ENCODE measurements at regions not wholly inside any gene's neighbourhood (a gene's known extent, or its start where the extent isn't known, plus 50 kb on each side); places are given as distances from the start of the nearest gene placed in this dataset.
A peak's percentile ranks its signal among the peaks of the same experiment; 100 is the strongest.

DNA sequence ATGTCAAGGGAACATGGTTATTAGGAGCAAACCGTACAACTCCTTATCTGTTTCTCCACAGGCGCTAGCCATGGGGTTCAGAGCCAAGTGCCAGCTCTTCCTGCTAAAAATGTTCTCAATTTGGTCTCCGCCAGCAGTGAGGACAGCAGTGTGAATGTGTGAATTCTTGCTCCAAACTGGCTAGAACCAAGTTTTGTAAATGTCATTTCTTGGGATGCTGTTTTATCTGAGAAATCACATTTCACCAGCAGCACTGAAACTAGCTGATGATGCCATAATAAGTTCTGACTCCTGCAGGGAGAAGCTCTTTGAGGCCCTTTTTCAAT, 140.6 kb upstream of the LGALSL start:
- Histone ChIP-seq H3K9me3 (ENCODE audit: control insufficient read depth in 4 of 4, insufficient read depth in 3 of 4, low read length in 3 of 4) (no peaks in the 10 kb centered on the region), H3K9ac (ENCODE audit: insufficient read depth in 1 of 2, low read length in 2 of 2) (no peak overlapping the region), H3K27me3 (ENCODE audit: control insufficient read depth in 3 of 3, insufficient read depth in 3 of 3, low read length in 2 of 3) (no peaks in the 10 kb centered on the region), H3K4me1 (ENCODE audit: control insufficient read depth in 5 of 5, insufficient read depth in 5 of 5, low read length in 5 of 5) (peaks cover 4 to 37% (median 8%) of the 10 kb centered on the region in 5 donors), H3K27ac (ENCODE audit: low read depth in 1 of 2, low read length in 1 of 2) (no peak overlapping the region), H3K4me3 (no peak overlapping the region), H3K36me3 (ENCODE audit: control insufficient read depth in 4 of 4, insufficient read depth in 4 of 4, low read length in 4 of 4) (no peaks in the 10 kb centered on the region)
- TF ChIP-seq, protein P1, sequence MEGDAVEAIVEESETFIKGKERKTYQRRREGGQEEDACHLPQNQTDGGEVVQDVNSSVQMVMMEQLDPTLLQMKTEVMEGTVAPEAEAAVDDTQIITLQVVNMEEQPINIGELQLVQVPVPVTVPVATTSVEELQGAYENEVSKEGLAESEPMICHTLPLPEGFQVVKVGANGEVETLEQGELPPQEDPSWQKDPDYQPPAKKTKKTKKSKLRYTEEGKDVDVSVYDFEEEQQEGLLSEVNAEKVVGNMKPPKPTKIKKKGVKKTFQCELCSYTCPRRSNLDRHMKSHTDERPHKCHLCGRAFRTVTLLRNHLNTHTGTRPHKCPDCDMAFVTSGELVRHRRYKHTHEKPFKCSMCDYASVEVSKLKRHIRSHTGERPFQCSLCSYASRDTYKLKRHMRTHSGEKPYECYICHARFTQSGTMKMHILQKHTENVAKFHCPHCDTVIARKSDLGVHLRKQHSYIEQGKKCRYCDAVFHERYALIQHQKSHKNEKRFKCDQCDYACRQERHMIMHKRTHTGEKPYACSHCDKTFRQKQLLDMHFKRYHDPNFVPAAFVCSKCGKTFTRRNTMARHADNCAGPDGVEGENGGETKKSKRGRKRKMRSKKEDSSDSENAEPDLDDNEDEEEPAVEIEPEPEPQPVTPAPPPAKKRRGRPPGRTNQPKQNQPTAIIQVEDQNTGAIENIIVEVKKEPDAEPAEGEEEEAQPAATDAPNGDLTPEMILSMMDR (IDR thresholded peaks at IDR 0.05; ENCODE audit: control extremely low read depth, extremely low read depth): no peak
- ATAC-seq (ENCODE audit: insufficient read depth, low FRiP score): no peak
- DNase-seq: peak; percentile 39 to 63 (median 52)
- WGBS, 2 donors: 69 to 78% methylated on average over 3 of the region's 3 CpGs

DNA sequence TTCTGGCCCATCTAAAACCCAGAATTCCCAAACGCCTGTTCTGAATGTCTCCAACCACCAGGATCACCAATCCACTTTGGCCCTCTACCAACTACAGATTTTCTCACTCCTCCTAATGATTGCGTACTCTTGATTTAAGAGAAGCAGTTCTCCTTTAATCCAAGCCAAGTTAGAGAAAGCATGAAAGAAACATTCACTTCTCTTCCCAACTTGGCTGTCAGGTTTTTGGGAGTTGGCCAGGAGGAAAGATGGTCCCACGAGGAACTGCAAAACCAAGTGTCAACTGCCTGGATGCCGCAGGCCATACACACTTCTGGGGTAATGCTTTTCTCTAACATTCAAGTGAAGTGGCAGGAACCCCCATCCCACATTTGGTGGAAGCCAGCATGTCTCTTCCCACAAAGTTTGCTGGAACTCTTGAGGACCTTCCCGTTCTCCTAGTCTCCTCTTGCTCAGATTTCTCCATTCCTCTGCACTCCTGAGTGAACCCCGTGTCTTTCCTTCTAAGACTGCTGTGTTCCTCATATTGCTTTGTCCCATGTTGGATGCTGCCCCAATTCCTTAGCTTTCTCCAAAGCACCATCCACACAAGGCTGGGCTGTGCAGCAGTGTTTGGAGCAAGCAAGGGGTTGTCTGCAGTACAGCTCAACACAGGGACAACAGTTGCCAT, 138.5 kb upstream of the LGALSL start:
- no peaks in the 10 kb centered on the region for H3K36me3 ChIP-seq (ENCODE audit: control insufficient read depth in 4 of 4, insufficient read depth in 4 of 4, low read length in 4 of 4)
- peaks cover 0 to under 1% (median 0%) of the 10 kb centered on the region in 4 donors for H3K9me3 ChIP-seq (ENCODE audit: control insufficient read depth in 4 of 4, insufficient read depth in 3 of 4, low read length in 3 of 4)
- ATAC-seq (ENCODE audit: insufficient read depth, low FRiP score): no peak
- peak; percentile 32 to 78 (median 56) for DNase-seq
- H3K4me3 ChIP-seq: no peak overlapping the region
- peaks cover 4 to 44% (median 8%) of the 10 kb centered on the region in 5 donors for H3K4me1 ChIP-seq (ENCODE audit: control insufficient read depth in 5 of 5, insufficient read depth in 5 of 5, low read length in 5 of 5)
- 82 to 85% methylated on average over 6 of the region's 6 CpGs for WGBS, 2 donors
- no peaks in the 10 kb centered on the region for H3K27me3 ChIP-seq (ENCODE audit: control insufficient read depth in 3 of 3, insufficient read depth in 3 of 3, low read length in 2 of 3)
- TF ChIP-seq, protein P1 (IDR thresholded peaks at IDR 0.05; ENCODE audit: control extremely low read depth, extremely low read depth): no peak
- H3K27ac ChIP-seq (ENCODE audit: low read depth in 1 of 2, low read length in 1 of 2): no peak overlapping the region
- H3K9ac ChIP-seq (ENCODE audit: insufficient read depth in 1 of 2, low read length in 2 of 2): no peak overlapping the region

DNA sequence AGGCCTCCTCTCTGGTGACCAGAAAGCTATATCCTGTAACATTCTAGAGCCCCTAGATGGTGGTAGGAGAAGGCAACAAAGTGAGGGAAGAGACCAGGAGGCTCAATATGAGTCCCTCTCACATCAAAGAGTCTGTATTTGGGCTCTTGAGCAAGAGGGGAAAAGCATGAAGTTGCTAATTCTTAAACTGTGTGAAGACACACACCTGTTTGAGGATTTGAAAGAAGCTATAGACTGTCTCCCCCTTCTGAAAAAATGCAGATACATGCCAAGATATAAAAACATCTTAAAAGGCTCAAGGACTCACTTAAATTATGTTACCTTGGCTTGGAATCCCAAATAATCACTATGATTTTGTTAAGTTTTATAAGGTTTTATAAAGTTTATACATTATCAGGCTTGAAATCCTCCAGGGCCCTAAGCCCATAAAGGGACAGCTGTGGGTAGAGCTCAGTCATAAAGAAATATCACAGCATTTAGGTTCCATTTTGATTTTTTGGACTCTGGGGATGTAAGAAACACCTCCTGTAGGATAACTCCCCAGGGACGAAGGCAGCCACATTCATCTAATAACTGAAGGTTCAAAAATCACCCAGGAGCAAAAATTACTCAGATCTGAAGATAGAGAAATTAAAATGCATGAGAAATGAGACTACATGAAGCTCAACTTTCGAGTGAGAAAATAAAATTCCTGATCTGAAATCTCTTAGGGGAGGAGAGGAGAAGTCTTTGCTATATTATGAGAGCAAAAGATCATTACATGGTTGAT, 136.1 kb upstream of the LGALSL start:
- DNase-seq: no peak
- Histone ChIP-seq H3K9ac (ENCODE audit: insufficient read depth in 1 of 2, low read length in 2 of 2) (no peak overlapping the region), H3K27ac (ENCODE audit: low read depth in 1 of 2, low read length in 1 of 2) (no peak overlapping the region), H3K36me3 (ENCODE audit: control insufficient read depth in 4 of 4, insufficient read depth in 4 of 4, low read length in 4 of 4) (no peaks in the 10 kb centered on the region), H3K27me3 (ENCODE audit: control insufficient read depth in 3 of 3, insufficient read depth in 3 of 3, low read length in 2 of 3) (no peaks in the 10 kb centered on the region), H3K4me3 (no peak overlapping the region), H3K9me3 (ENCODE audit: control insufficient read depth in 4 of 4, insufficient read depth in 3 of 4, low read length in 3 of 4) (peaks cover 0 to 6% (median 0%) of the 10 kb centered on the region in 4 donors), H3K4me1 (ENCODE audit: control insufficient read depth in 5 of 5, insufficient read depth in 5 of 5, low read length in 5 of 5) (peaks cover 0 to 28% (median 2%) of the 10 kb centered on the region in 5 donors)
- 92 to 95% methylated on average over 2 of the region's 2 CpGs for WGBS, 2 donors
- no peak for ATAC-seq (ENCODE audit: insufficient read depth, low FRiP score)
- TF ChIP-seq, protein P1 (IDR thresholded peaks at IDR 0.05; ENCODE audit: control extremely low read depth, extremely low read depth): no peak
